ENCODE measurements at regions not wholly inside any gene's neighbourhood (a gene's known extent, or its start where the extent isn't known, plus 50 kb on each side); places are given as distances from the start of the nearest gene placed in this dataset.

DNA sequence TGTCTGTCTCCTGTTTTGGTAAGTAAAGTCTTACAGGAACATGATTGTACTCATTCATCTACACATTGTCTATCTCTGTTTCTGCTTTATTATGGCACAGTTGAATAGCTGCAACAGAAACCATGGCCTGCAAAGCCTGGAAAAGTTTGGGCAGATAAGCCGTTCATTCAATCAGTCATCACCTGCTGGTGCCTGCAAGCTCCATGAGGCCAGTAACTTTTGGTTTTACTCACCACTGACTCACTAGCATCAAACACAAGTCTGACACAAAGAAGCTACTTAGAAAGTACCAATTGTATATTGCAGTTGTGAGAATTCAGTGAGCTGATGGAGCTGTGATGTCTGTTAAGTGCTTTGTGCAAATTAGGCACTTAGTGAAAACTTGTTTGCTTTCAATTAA, 373.6 kb upstream of the SGCD start:
- WGBS, 2 donors = 70 to 77% methylated on average over 1 of the region's 1 CpG
- no peak for ATAC-seq (ENCODE audit: low FRiP score in 2 of 2)

DNA sequence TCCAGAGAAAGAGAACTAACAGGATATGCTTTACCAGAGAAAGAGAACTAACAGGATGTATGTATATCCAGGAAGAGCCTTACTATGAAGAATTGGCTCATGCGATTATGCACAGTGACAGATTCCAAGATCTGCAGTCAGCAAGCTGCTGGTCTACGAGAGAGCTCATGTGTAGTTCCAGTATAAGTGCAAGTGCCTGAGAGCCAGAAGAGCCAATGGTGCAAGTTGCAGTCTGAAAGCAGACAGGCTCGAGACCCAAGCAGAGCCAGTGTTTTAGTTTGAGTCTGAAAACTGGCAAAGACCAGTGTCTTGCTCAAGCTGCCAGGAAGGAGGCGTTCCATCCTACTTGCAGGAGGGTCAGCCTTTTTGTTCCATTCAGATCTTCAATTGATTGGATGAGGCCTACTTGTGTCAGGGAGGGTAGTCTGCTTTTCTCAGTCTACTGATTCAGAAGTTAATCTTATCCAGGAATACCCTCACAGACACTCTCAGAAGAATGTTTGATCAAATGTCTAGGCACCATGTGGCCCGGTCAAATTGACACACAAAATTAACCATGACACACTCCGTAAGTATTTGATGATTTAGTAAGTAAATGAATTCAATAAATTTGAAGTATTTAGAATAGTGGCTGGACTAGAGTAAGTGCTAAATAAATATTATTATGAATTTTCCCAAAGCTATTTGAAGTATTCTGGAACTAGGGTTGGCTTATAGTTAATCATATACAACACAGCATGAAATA, 372.1 kb upstream of the SGCD start:
- no peak overlapping the region for H3K27ac ChIP-seq
- no peaks in the 10 kb centered on the region for H3K27me3 ChIP-seq
- WGBS, 2 donors = 70 to 71% methylated on average over 6 of the region's 6 CpGs
- no peak for ATAC-seq (ENCODE audit: low FRiP score in 2 of 2)
- H3K4me1 ChIP-seq = no peaks in the 10 kb centered on the region
- no peak for DNase-seq
- no peak overlapping the region for H3K4me3 ChIP-seq
- no peaks in the 10 kb centered on the region for H3K36me3 ChIP-seq
- H3K9me3 ChIP-seq = no peaks in the 10 kb centered on the region
- TF ChIP-seq EP300 (IDR thresholded peaks at IDR 0.05) (no peak), POLR2A (IDR thresholded peaks at IDR 0.05) (no peak), POLR2AphosphoS5 (IDR thresholded peaks at IDR 0.05) (no peak)
- TF ChIP-seq, protein P1, sequence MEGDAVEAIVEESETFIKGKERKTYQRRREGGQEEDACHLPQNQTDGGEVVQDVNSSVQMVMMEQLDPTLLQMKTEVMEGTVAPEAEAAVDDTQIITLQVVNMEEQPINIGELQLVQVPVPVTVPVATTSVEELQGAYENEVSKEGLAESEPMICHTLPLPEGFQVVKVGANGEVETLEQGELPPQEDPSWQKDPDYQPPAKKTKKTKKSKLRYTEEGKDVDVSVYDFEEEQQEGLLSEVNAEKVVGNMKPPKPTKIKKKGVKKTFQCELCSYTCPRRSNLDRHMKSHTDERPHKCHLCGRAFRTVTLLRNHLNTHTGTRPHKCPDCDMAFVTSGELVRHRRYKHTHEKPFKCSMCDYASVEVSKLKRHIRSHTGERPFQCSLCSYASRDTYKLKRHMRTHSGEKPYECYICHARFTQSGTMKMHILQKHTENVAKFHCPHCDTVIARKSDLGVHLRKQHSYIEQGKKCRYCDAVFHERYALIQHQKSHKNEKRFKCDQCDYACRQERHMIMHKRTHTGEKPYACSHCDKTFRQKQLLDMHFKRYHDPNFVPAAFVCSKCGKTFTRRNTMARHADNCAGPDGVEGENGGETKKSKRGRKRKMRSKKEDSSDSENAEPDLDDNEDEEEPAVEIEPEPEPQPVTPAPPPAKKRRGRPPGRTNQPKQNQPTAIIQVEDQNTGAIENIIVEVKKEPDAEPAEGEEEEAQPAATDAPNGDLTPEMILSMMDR (IDR thresholded peaks at IDR 0.05) = no peak

More for the DNA sequence above, 373.6 kb upstream of the SGCD start:
- Histone ChIP-seq H3K36me3 (no peaks in the 10 kb centered on the region), H3K4me3 (no peak overlapping the region), H3K27me3 (no peaks in the 10 kb centered on the region), H3K4me1 (no peaks in the 10 kb centered on the region), H3K9me3 (no peaks in the 10 kb centered on the region), H3K27ac (no peak overlapping the region)
- no peak for DNase-seq
- TF ChIP-seq, protein P1 (IDR thresholded peaks at IDR 0.05) = no peak
- no peak for TF ChIP-seq POLR2AphosphoS5 (IDR thresholded peaks at IDR 0.05)
- TF ChIP-seq EP300 (IDR thresholded peaks at IDR 0.05) = no peak
- TF ChIP-seq POLR2A (IDR thresholded peaks at IDR 0.05) = no peak

DNA sequence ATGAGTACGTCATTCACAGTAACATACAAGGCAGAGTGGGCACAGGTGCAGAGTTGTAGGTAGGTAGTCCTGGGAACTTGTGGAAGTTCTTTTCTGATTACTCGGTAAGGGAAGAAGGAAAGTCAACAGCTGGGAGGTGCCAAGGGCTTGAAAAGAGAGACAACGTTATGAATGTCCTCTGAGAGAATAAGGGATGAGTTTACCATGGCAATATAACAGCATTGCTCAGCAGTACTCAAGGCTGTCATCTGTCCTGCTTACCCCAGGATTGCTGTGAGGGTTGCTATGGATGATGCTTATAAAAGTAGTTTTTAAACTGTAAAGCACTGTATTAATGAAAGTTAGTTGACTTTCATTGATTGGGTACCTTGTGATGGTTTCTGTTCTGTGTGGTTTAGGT, 369.1 kb upstream of the SGCD start:
- H3K4me3 ChIP-seq = no peak overlapping the region
- WGBS, 2 donors = 86 to 90% methylated on average over 3 of the region's 3 CpGs
- no peak overlapping the region for H3K27ac ChIP-seq
- no peaks in the 10 kb centered on the region for H3K27me3 ChIP-seq
- DNase-seq = no peak
- no peaks in the 10 kb centered on the region for H3K36me3 ChIP-seq
- no peaks in the 10 kb centered on the region for H3K4me1 ChIP-seq
- no peak for TF ChIP-seq EP300 (IDR thresholded peaks at IDR 0.05)
- no peak for TF ChIP-seq POLR2A (IDR thresholded peaks at IDR 0.05)
- TF ChIP-seq, protein P1 (IDR thresholded peaks at IDR 0.05) = no peak
- no peak for TF ChIP-seq POLR2AphosphoS5 (IDR thresholded peaks at IDR 0.05)
- H3K9me3 ChIP-seq = no peaks in the 10 kb centered on the region
- ATAC-seq (ENCODE audit: low FRiP score in 2 of 2) = no peak

DNA sequence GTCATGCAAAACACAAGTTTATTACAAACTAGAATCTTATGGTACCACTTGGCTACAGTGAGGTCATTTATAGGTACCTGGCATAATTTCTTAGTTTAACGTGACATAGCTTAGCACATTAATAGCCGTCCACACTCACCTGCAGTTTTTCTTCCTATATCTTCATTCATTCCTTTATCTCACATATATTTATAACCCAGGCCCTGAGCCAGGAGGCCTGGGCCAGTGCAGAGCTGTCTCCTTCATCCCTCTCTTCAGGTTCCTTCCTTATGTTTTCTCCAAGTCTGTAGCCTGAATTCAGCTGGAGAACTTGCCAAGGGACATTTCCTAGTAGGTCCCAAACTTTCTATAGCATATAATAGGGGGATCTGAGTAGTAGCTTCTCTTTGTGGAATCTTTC, 367.9 kb upstream of the SGCD start:
- H3K36me3 ChIP-seq = no peaks in the 10 kb centered on the region
- no peaks in the 10 kb centered on the region for H3K27me3 ChIP-seq
- H3K4me1 ChIP-seq = no peaks in the 10 kb centered on the region
- TF ChIP-seq EP300 (IDR thresholded peaks at IDR 0.05) = no peak
- TF ChIP-seq POLR2AphosphoS5 (IDR thresholded peaks at IDR 0.05) = no peak
- TF ChIP-seq, protein P1 (IDR thresholded peaks at IDR 0.05) = no peak
- TF ChIP-seq POLR2A (IDR thresholded peaks at IDR 0.05) = no peak
- DNase-seq (no peak), ATAC-seq (ENCODE audit: low FRiP score in 2 of 2) (no peak)
- H3K27ac ChIP-seq = no peak overlapping the region
- 83 to 90% methylated on average over 2 of the region's 2 CpGs for WGBS, 2 donors
- no peaks in the 10 kb centered on the region for H3K9me3 ChIP-seq
- H3K4me3 ChIP-seq = no peak overlapping the region

DNA sequence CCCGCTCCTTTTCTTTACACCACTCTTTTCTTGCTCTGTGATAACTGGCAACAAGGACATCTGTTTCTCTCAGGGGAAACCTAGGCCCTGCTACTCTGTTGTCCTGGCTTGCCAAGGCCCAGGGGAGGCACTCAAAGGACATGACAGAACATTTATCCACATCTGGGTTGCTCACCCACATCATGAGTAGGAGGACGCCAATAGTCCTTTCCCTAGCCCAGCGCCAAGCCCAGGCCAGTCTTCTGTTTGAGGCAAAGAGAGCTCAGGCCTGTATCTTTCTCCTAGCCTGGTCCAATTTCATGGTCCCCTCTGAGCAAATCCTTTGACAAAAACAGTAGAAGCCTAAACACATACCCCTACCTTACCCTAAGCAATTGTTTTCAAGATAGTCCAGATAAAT, 366.8 kb upstream of the SGCD start:
- Histone ChIP-seq H3K4me3 (no peak overlapping the region), H3K36me3 (no peaks in the 10 kb centered on the region), H3K27ac (no peak overlapping the region), H3K4me1 (no peaks in the 10 kb centered on the region), H3K9me3 (no peaks in the 10 kb centered on the region), H3K27me3 (no peaks in the 10 kb centered on the region)
- DNase-seq = no peak
- no peak for ATAC-seq (ENCODE audit: low FRiP score in 2 of 2)
- 82 to 97% methylated on average over 3 of the region's 3 CpGs for WGBS, 2 donors
- TF ChIP-seq, protein P1 (IDR thresholded peaks at IDR 0.05) = no peak
- TF ChIP-seq EP300 (IDR thresholded peaks at IDR 0.05) = no peak
- no peak for TF ChIP-seq POLR2AphosphoS5 (IDR thresholded peaks at IDR 0.05)
- TF ChIP-seq POLR2A (IDR thresholded peaks at IDR 0.05) = no peak
